HG02610 (cell line): ENCODE measurements at regions not wholly inside any gene's neighbourhood (a gene's known extent, or its start where the extent isn't known, plus 50 kb on each side); places are given as distances from the start of the nearest gene placed in this dataset.
"Not testable (repeated sequence)": the region's sequence is repeated elsewhere in the genome, so short reads cannot be mapped to it uniquely, and the experiment has no call there.

ENCODE experiments used
- ATAC-seq: cut with Tn5 transposase; IDR thresholded peaks from one replicate; pipeline ENCODE4 v1.9.1; 2021; ENCODE audit warnings: mild to moderate bottlenecking, moderate library complexity; ENCODE audit not compliant: unreplicated experiment

- not testable (repeated sequence) for ATAC-seq
These were observed 4461.2 kb upstream of the TPTE start for GRCh38 chr21:6060054-6060681.

GRCh38 chr21:6066320-6066985, 4454.9 kb upstream of the TPTE start:
- not testable (repeated sequence) for ATAC-seq

GRCh38 chr21:6068098-6068831, 4453.1 kb upstream of the TPTE start:
- ATAC-seq: not testable (repeated sequence)

- ATAC-seq: not testable (repeated sequence)
These were observed 4451.2 kb upstream of the TPTE start for GRCh38 chr21:6070213-6070612.

- not testable (repeated sequence) for ATAC-seq
These were observed 4448.7 kb upstream of the TPTE start for GRCh38 chr21:6072691-6073090.

GRCh38 chr21:6073993-6074705, 4447.2 kb upstream of the TPTE start:
- ATAC-seq: not testable (repeated sequence)

- ATAC-seq: not testable (repeated sequence)
These were observed 4446.4 kb upstream of the TPTE start for GRCh38 chr21:6074935-6075334.

GRCh38 chr21:6075627-6076208, 4445.7 kb upstream of the TPTE start:
- ATAC-seq: not testable (repeated sequence)

- not testable (repeated sequence) for ATAC-seq
These were observed 4444.0 kb upstream of the TPTE start for GRCh38 chr21:6077358-6077757.

- not testable (repeated sequence) for ATAC-seq
These were observed 4442.5 kb upstream of the TPTE start for GRCh38 chr21:6078902-6079301.

- ATAC-seq: not testable (repeated sequence)
These were observed 4440.3 kb upstream of the TPTE start for GRCh38 chr21:6080941-6081655.

GRCh38 chr21:6082166-6082565, 4439.2 kb upstream of the TPTE start:
- not testable (repeated sequence) for ATAC-seq

GRCh38 chr21:6083574-6084120, 4437.7 kb upstream of the TPTE start:
- ATAC-seq: not testable (repeated sequence)

- not testable (repeated sequence) for ATAC-seq
These were observed 4435.3 kb upstream of the TPTE start for GRCh38 chr21:6086038-6086437.

- ATAC-seq: not testable (repeated sequence)
These were observed 4433.7 kb upstream of the TPTE start for GRCh38 chr21:6087579-6088178.

- ATAC-seq: not testable (repeated sequence)
These were observed 4431.0 kb upstream of the TPTE start for GRCh38 chr21:6090286-6090908.

GRCh38 chr21:6091335-6092027, 4429.9 kb upstream of the TPTE start:
- not testable (repeated sequence) for ATAC-seq

GRCh38 chr21:6092401-6092800, 4429.0 kb upstream of the TPTE start:
- not testable (repeated sequence) for ATAC-seq
